GM12873 (cell line): ENCODE measurements at regions not wholly inside any gene's neighbourhood (a gene's known extent, or its start where the extent isn't known, plus 50 kb on each side); places are given as distances from the start of the nearest gene placed in this dataset.

Source experiments
- TF ChIP-seq, protein P1 (sequence below): IDR thresholded peaks from 2 replicates; pipeline ENCODE4 v1.5.1; 2012; ENCODE audit warnings: low read depth, mild to moderate bottlenecking, moderate library complexity, low read length, control low read depth; ENCODE audit not compliant: insufficient read depth; ENCODE audit errors: missing control alignments

DNA sequence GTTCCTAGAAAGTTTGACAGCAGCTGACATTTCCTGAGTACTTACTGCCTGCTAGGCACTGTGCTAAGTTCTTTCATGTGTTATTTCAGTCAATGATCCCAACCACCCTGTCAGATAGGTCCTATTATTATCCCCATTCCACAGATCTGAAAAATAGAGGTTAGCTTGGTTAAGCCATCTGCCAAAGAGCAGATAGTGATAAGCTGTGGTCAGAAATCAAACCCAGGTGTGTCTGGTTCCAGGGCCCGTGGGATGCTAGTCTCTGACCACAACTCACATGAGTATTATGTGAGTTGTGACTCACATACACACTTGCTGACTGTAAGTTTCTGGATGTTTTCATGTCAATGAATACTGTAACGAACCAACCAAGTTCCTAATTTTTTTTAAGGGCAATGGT, 132.0 kb upstream of the APCDD1 start:
- TF ChIP-seq, protein P1, sequence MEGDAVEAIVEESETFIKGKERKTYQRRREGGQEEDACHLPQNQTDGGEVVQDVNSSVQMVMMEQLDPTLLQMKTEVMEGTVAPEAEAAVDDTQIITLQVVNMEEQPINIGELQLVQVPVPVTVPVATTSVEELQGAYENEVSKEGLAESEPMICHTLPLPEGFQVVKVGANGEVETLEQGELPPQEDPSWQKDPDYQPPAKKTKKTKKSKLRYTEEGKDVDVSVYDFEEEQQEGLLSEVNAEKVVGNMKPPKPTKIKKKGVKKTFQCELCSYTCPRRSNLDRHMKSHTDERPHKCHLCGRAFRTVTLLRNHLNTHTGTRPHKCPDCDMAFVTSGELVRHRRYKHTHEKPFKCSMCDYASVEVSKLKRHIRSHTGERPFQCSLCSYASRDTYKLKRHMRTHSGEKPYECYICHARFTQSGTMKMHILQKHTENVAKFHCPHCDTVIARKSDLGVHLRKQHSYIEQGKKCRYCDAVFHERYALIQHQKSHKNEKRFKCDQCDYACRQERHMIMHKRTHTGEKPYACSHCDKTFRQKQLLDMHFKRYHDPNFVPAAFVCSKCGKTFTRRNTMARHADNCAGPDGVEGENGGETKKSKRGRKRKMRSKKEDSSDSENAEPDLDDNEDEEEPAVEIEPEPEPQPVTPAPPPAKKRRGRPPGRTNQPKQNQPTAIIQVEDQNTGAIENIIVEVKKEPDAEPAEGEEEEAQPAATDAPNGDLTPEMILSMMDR: no peak

DNA sequence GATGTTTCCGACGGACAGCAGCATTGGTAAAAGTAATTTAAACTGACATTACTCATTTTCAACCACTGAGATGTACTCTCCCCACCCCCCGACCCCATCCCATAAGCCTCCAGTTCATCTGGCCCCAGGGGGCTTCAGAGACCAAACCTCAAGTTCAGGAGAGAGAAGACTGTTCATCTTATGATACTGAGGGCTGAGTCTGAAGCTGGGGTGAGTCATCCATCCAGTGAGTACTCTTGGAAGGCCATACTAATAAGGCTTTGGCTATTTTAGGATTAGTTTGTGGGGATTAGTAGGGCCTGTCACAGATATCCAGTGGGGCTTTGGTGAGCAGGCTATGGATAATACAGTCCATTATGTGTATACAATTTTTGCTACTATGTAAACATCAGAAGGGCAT, 125.3 kb upstream of the APCDD1 start:
- TF ChIP-seq, protein P1: no peak

DNA sequence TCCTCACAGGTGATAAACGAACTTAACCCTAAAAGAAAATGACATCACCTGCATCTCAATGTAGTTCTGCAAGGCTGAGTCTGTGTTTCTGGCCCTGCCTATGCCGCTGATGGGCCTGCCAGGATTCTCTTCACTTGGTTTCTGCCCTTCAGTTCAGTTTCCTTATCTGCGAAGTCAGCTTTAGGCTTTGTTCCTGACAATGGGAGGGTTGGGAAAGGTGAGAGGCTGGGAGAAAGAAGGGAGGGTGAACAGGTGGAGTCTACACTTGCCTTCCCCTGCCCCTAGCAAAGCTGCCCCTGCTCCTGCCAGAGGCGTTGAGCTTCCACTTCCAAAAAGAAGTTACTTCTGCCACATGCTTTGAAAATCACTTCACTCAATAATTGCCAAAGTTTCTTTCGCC, 124.0 kb upstream of the APCDD1 start:
- TF ChIP-seq, protein P1: no peak

DNA sequence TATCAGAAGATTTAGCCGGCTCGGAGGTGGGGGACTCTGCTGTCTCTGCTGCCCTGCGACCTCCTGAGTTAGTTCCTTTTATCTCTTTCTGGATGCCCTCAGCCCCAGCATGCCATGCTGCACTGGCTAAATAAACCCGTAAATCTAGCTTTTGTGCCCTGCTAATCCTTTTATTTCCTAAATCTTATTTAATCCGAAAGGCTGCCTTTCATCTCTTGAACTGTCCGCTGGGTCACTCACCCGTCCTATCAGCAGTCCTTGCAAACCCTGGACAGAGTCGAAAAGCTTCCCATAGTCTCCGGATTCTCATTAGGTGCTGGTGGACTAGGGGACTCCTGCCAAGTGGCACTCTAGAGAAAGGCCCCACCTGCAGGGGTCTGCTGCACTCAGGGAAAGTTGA, 122.0 kb upstream of the APCDD1 start:
- TF ChIP-seq, protein P1: no peak

DNA sequence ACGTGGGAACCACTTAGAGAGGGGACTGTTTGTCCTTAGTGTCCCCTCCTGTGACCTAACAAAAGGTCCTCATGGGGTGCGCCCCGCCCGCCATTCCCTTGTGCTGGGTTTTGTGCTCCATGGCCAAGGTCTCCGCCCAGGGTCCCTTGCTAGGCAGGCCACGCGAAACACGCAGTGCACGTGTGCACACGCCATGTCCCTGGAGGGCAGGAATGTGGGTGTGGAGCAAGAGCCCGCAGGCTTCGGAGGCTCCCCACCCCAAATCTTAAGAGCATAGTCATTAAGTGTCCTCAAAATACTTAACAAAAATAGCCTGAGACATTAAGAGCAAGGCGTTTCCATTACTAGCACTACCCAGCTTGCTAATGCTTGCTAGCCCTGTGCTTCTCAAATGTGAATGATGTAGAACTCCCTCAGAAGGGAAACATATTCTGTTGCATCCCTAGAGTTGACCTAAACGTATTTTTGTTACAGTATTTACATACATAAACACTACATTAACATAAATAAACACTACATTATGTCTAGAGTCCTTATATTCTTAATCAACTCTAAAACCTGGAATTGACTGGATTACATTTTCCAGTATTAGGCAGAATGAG, 117.6 kb upstream of the APCDD1 start:
- TF ChIP-seq, protein P1: no peak

DNA sequence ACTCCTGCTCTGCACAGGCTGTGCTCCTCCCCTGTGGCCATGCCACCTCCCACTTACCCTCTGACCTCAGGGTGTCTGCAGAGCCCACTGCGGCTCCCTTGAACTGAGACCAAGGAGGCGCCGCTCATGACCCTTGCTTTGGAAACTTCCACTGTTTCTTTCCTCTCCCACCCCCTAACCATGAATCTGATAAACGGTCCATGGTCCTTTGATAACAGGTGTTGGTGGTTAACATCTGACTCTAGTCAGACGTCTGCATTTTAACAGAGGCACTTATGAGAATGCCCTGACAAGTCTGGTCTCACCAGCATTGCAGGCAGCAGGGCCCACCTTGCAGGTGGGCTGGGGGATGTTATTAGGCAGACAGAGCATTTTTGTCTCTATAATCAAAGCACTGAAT, 113.6 kb upstream of the APCDD1 start:
- TF ChIP-seq, protein P1: no peak

DNA sequence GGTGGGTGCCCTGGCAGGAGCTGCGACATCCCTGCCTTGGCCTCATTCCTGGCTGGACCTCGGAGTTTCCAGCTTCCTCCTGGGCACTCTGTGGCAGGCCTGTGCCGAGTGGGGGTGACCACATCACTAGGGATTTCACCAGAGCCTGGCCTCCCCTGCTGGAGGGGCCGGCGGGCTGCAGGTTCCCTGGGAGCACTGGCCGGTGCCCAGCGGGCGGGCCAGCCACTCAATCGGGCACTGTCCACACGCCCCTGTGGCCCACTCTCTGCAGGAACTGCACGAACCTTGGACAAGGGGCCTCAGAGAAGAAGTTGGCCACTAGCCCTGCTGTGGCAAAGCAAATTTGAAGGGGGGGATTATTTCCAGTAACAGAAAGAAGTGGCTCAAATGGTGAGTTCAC, 110.7 kb upstream of the APCDD1 start:
- TF ChIP-seq, protein P1: no peak
